HEK293 (cell line): ENCODE measurements at regions not wholly inside any gene's neighbourhood (a gene's known extent, or its start where the extent isn't known, plus 50 kb on each side); places are given as distances from the start of the nearest gene placed in this dataset.

Experiments used
- CTCF ChIA-PET: fragments of 350-600 bp; formaldehyde crosslinking; extraction: SDS; loops from one replicate; lab custom pipeline; 2021; ENCODE audit warnings: antibody characterized with exemption; lab: Yijun Ruan, JAX
- POLR2A ChIA-PET: fragments of 300-600 bp; formaldehyde crosslinking; extraction: SDS; loops from one replicate; lab custom pipeline; 2020; ENCODE audit warnings: antibody characterized with exemption, inconsistent platforms; lab: Yijun Ruan, JAX
- H3K27ac ChIP-seq: fragments of 200-500 bp; sonication (Bioruptor generic); 2 replicates; pipeline ENCODE4 v1.5.1; 2014; ENCODE audit warnings: low read depth, low read length, control low read depth, inconsistent platforms; ENCODE audit errors: extremely low read depth
- H3K36me3 ChIP-seq, 2 experiments: fragments of 200-500 bp in 1 of 2; sonication (Bioruptor generic) in 1 of 2; 1 replicate in 1 of 2; 2 replicates in 1 of 2; pipeline ENCODE4 v1.5.1; 2014 to 2017; ENCODE audit warnings: inconsistent platforms in 2 of 2, low read length in 2 of 2; ENCODE audit not compliant: control insufficient read depth in 2 of 2, insufficient read depth in 1 of 2
- H3K4me1 ChIP-seq: fragments of 200-500 bp; sonication (Bioruptor generic); 2 replicates; pipeline ENCODE4 v1.5.1; 2014; ENCODE audit warnings: mild to moderate bottlenecking, low read length, inconsistent platforms; ENCODE audit not compliant: control insufficient read depth, insufficient read depth
- H3K4me3 ChIP-seq: 2 replicates; pipeline ENCODE4 v1.5.1; 2011; ENCODE audit warnings: low read depth, mild to moderate bottlenecking, control low read depth, low read length, moderate library complexity
- H3K9me3 ChIP-seq: fragments of 200-500 bp; sonication (Bioruptor generic); 2 replicates; pipeline ENCODE4 v1.5.1; 2014; ENCODE audit warnings: low read depth, low read length, inconsistent platforms; ENCODE audit not compliant: control insufficient read depth, insufficient read depth
- AEBP2 ChIP-seq: fragments of 450-650 bp; formaldehyde crosslinking; IDR thresholded peaks from 2 replicates; pipeline ENCODE4 v1.5.1; 2016; ENCODE audit warnings: missing biosample characterization, missing genetic modification characterization, borderline replicate concordance
- EGR2 ChIP-seq: fragments of 450-650 bp; formaldehyde crosslinking; IDR thresholded peaks from 2 replicates; pipeline ENCODE4 v1.5.1; 2016; ENCODE audit warnings: low read depth, missing biosample characterization, missing genetic modification characterization
- HIC1 ChIP-seq: fragments of 450-650 bp; formaldehyde crosslinking; IDR thresholded peaks from 2 replicates; pipeline ENCODE4 v1.5.1; 2016; ENCODE audit warnings: missing biosample characterization, missing genetic modification characterization
- KLF1 ChIP-seq: fragments of 450-650 bp; formaldehyde crosslinking; IDR thresholded peaks from 2 replicates; pipeline ENCODE4 v1.5.1; 2016; ENCODE audit warnings: missing biosample characterization, missing genetic modification characterization
- KLF7 ChIP-seq: fragments of 450-650 bp; formaldehyde crosslinking; IDR thresholded peaks from 2 replicates; pipeline ENCODE4 v1.5.1; 2016; ENCODE audit warnings: missing biosample characterization, missing genetic modification characterization, borderline replicate concordance
- RBAK ChIP-seq: fragments of 450-650 bp; formaldehyde crosslinking; IDR thresholded peaks from 2 replicates; pipeline ENCODE4 v1.5.1; 2016; ENCODE audit warnings: missing biosample characterization, missing genetic modification characterization
- SCRT1 ChIP-seq: fragments of 450-650 bp; formaldehyde crosslinking; IDR thresholded peaks from 2 replicates; pipeline ENCODE4 v1.5.1; 2016; ENCODE audit warnings: missing biosample characterization, missing genetic modification characterization, borderline replicate concordance
- TRIM28 ChIP-seq: IDR thresholded peaks from 2 replicates; pipeline ENCODE4 v1.6.1; 2011; ENCODE audit warnings: low read length, control low read depth, borderline replicate concordance
- WT1 ChIP-seq: fragments of 450-650 bp; formaldehyde crosslinking; IDR thresholded peaks from 2 replicates; pipeline ENCODE4 v1.5.1; 2016; ENCODE audit warnings: missing biosample characterization, missing genetic modification characterization
- ZBTB48 ChIP-seq: fragments of 450-650 bp; formaldehyde crosslinking; IDR thresholded peaks from 2 replicates; pipeline ENCODE4 v1.5.1; 2016; ENCODE audit warnings: missing biosample characterization, missing genetic modification characterization
- ZBTB49 ChIP-seq: fragments of 450-650 bp; formaldehyde crosslinking; IDR thresholded peaks from 2 replicates; pipeline ENCODE4 v1.5.1; 2016; ENCODE audit warnings: missing biosample characterization, missing genetic modification characterization, low read depth
- ZNF10 ChIP-seq: fragments of 450-650 bp; formaldehyde crosslinking; IDR thresholded peaks from 2 replicates; pipeline ENCODE4 v1.5.1; 2017; ENCODE audit warnings: missing biosample characterization, missing genetic modification characterization
- ZNF121 ChIP-seq: fragments of 450-650 bp; formaldehyde crosslinking; IDR thresholded peaks from 2 replicates; pipeline ENCODE4 v1.5.1; 2016; ENCODE audit warnings: missing biosample characterization, missing genetic modification characterization
- ZNF211 ChIP-seq: fragments of 450-650 bp; formaldehyde crosslinking; IDR thresholded peaks from 2 replicates; pipeline ENCODE4 v1.5.1; 2016; ENCODE audit warnings: low read depth, missing biosample characterization, missing genetic modification characterization
- ZNF266 ChIP-seq: fragments of 450-650 bp; formaldehyde crosslinking; IDR thresholded peaks from 2 replicates; pipeline ENCODE4 v1.5.1; 2016; ENCODE audit warnings: missing biosample characterization, missing genetic modification characterization, low read depth
- ZNF549 ChIP-seq: fragments of 450-650 bp; IDR thresholded peaks from 2 replicates; pipeline ENCODE4 v1.5.1; 2018; ENCODE audit warnings: missing biosample characterization, missing genetic modification characterization, mild to moderate bottlenecking, inconsistent platforms, moderate library complexity
- ZNF555 ChIP-seq: fragments of 450-650 bp; formaldehyde crosslinking; conservative IDR thresholded peaks from 2 replicates; pipeline ENCODE4 v1.5.1; 2017; ENCODE audit warnings: missing biosample characterization, mild to moderate bottlenecking, missing genetic modification characterization, inconsistent platforms
- ZNF660 ChIP-seq: fragments of 450-650 bp; IDR thresholded peaks from 2 replicates; pipeline ENCODE4 v1.5.1; 2018; ENCODE audit warnings: missing biosample characterization, mild to moderate bottlenecking, missing genetic modification characterization
- ZNF664 ChIP-seq: fragments of 450-650 bp; formaldehyde crosslinking; IDR thresholded peaks from 2 replicates; pipeline ENCODE4 v1.5.1; 2016; ENCODE audit warnings: missing biosample characterization, missing genetic modification characterization
- ZNF785 ChIP-seq: fragments of 450-650 bp; formaldehyde crosslinking; IDR thresholded peaks from 2 replicates; pipeline ENCODE4 v1.5.1; 2016; ENCODE audit warnings: missing biosample characterization, missing genetic modification characterization
- ZNF843 ChIP-seq: fragments of 450-650 bp; formaldehyde crosslinking; IDR thresholded peaks from 2 replicates; pipeline ENCODE4 v1.5.1; 2016; ENCODE audit warnings: missing biosample characterization, missing genetic modification characterization
- ZSCAN4 ChIP-seq: fragments of 450-650 bp; formaldehyde crosslinking; IDR thresholded peaks from 2 replicates; pipeline ENCODE4 v1.5.1; 2017; ENCODE audit warnings: missing biosample characterization, missing genetic modification characterization
- TF ChIP-seq, protein P1 (sequence below): fragments of 450-650 bp; formaldehyde crosslinking; IDR thresholded peaks from 2 replicates; pipeline ENCODE4 v1.5.1; 2016; ENCODE audit warnings: missing biosample characterization, missing genetic modification characterization
- TF ChIP-seq, protein P2 (sequence below): fragments of 450-650 bp; formaldehyde crosslinking; IDR thresholded peaks from 2 replicates; pipeline ENCODE4 v1.5.0; 2017; ENCODE audit warnings: missing biosample characterization, missing genetic modification characterization, borderline replicate concordance

DNA sequence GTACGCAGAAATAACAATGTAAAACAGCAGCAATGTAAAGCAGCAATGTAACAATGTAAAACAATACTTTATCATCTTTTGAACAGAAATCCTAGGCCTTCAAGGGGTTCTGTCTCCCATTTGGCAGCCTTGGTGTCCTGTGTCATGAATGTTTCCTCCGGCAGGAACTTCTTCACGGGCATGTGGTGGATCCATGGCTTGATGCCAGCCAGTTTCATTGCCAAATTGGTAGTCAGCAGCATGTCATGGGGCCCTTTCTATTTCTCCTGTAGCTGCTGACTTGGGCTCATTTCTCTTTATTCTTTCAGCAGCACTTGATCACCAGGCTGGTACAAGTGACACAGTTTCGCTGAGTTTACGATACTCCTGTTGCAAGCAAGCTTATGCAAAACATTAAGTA lies 275.3 kb downstream of the HTR1A start (continued):
- TF ChIP-seq ZNF10 (tag by site-specific recombination), result no peak
- no peak for TF ChIP-seq ZBTB49 (tag by site-specific recombination)
- TF ChIP-seq ZNF664 (tag by site-specific recombination), result no peak
- TF ChIP-seq, all 188 proteins: peak for 0

DNA sequence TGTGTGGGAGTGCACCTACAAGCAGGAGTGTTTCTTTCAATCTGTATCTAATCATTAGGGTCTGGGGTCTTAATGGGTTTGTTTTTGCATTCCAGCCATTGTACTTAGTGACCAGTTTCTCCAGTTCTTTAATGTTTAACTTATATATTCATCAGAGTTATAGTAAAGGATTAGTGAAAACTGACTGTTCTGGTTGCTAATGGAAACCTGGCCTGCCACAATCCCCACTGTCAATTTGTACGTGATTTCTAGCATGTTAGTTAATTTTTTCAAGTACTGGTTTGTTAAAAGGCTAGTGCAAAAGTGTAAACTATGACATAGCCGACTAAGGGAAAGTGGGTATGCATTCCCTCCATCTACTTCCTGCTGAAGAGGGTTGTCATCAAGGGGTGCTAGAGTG lies 276.1 kb downstream of the HTR1A start:
- H3K27ac ChIP-seq, result no peak overlapping the region
- CTCF ChIA-PET, result no interaction called here
- H3K36me3 ChIP-seq, result no peaks in the 10 kb centered on the region
- no peaks in the 10 kb centered on the region for H3K9me3 ChIP-seq
- TF ChIP-seq HIC1 (tag by site-specific recombination), result no peak
- TF ChIP-seq ZNF211, result no peak
- no peak for TF ChIP-seq ZNF121 (tag by site-specific recombination)
- no peak for TF ChIP-seq KLF1
- no peak for TF ChIP-seq RBAK (tag by site-specific recombination)
- no peak for TF ChIP-seq ZNF549
- no peak for TF ChIP-seq AEBP2 (tag by site-specific recombination)
- no peak for TF ChIP-seq WT1
- no peak for TF ChIP-seq TRIM28
- no peak for TF ChIP-seq SCRT1 (tag by site-specific recombination)
- no peak for TF ChIP-seq ZBTB48
- TF ChIP-seq, protein P1, sequence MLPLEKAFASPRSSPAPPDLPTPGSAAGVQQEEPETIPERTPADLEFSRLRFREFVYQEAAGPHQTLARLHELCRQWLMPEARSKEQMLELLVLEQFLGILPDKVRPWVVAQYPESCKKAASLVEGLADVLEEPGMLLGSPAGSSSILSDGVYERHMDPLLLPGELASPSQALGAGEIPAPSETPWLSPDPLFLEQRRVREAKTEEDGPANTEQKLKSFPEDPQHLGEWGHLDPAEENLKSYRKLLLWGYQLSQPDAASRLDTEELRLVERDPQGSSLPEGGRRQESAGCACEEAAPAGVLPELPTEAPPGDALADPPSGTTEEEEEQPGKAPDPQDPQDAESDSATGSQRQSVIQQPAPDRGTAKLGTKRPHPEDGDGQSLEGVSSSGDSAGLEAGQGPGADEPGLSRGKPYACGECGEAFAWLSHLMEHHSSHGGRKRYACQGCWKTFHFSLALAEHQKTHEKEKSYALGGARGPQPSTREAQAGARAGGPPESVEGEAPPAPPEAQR (tag by site-specific recombination), result no peak
- no peak for TF ChIP-seq ZNF785 (tag by site-specific recombination)
- no peak for TF ChIP-seq ZNF555 (tag by site-specific recombination)
- POLR2A ChIA-PET, result no interaction called here
- H3K4me3 ChIP-seq, result no peak overlapping the region
- H3K4me1 ChIP-seq, result no peaks in the 10 kb centered on the region

GRCh38 chr5:63685454-63685853 lies 276.8 kb downstream of the HTR1A start:
- no peak overlapping the region for H3K27ac ChIP-seq
- POLR2A ChIA-PET, result no interaction called here
- H3K4me3 ChIP-seq, result no peak overlapping the region
- CTCF ChIA-PET, result no interaction called here
- no peaks in the 10 kb centered on the region for H3K36me3 ChIP-seq
- TF ChIP-seq ZNF660 (tag by site-specific recombination), result no peak
- no peak for TF ChIP-seq ZNF843 (tag by site-specific recombination)
- no peak for TF ChIP-seq ZNF266 (tag by site-specific recombination)
- no peak for TF ChIP-seq ZNF211
- no peak for TF ChIP-seq EGR2 (tag by site-specific recombination)
- TF ChIP-seq, protein P2, sequence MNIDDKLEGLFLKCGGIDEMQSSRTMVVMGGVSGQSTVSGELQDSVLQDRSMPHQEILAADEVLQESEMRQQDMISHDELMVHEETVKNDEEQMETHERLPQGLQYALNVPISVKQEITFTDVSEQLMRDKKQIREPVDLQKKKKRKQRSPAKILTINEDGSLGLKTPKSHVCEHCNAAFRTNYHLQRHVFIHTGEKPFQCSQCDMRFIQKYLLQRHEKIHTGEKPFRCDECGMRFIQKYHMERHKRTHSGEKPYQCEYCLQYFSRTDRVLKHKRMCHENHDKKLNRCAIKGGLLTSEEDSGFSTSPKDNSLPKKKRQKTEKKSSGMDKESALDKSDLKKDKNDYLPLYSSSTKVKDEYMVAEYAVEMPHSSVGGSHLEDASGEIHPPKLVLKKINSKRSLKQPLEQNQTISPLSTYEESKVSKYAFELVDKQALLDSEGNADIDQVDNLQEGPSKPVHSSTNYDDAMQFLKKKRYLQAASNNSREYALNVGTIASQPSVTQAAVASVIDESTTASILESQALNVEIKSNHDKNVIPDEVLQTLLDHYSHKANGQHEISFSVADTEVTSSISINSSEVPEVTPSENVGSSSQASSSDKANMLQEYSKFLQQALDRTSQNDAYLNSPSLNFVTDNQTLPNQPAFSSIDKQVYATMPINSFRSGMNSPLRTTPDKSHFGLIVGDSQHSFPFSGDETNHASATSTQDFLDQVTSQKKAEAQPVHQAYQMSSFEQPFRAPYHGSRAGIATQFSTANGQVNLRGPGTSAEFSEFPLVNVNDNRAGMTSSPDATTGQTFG (tag by site-specific recombination), result no peak
- TF ChIP-seq KLF7 (tag by site-specific recombination), result no peak
- TF ChIP-seq ZSCAN4, result no peak
- TF ChIP-seq, all 188 proteins: peak for 0
- H3K4me1 ChIP-seq, result no peaks in the 10 kb centered on the region
- H3K9me3 ChIP-seq, result no peaks in the 10 kb centered on the region
